ENCODE measurements at regions not wholly inside any gene's neighbourhood (a gene's known extent, or its start where the extent isn't known, plus 50 kb on each side); places are given as distances from the start of the nearest gene placed in this dataset.

DNA sequence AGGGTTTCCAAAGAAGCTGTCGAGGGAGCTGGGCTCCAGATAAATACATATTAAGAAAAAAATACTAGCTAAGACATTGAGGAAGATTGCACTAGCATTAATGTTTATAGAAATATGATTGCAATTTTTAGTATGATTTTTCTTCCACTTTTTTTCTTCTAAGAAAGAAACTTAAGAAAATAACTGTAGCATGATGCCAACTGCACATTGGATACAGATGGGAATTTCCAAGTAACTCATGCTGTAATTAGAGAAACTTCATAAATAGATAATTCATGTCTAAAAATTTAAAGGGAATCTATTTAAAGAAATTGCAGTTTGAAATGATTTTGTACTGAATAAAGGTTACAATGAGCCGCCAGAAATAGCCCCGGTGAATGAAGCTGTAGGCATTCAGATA lies 119.4 kb downstream of the POLR1F start:
- no peak for TF ChIP-seq CTCF (IDR thresholded peaks at IDR 0.05; ENCODE audit: borderline replicate concordance, control extremely low read depth, extremely low read depth, insufficient read depth, missing control alignments)
- DNase-seq (ENCODE audit: low spot score): no peak
- in situ Hi-C loops (cut with MboI; ENCODE audit: low sequenced_read_pairs, unreplicated experiment): no loop called here

DNA sequence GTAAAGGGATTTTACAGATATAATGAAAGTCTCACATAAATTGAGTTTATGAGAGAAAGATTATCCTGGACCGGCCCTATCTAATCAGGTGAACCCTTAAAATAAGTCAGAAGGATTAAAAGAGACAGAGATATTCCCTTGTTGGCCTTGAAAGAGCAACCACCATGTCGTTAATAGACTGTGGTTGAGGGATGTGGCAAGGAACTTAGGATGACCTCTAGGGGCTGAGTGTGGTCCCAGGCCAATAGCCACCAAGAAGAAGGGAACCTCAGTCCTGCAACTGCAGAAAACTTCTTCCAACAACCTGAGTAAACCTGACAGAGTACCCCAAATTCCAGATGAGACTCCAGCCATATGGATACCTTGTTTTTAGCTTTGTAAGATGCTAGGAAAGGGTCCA lies 121.5 kb downstream of the POLR1F start:
- no peak for DNase-seq (ENCODE audit: low spot score)
- in situ Hi-C loops (cut with MboI; ENCODE audit: low sequenced_read_pairs, unreplicated experiment): no loop called here

GRCh38 chr7:19585761-19586160 lies 123.1 kb downstream of the POLR1F start:
- DNase-seq (ENCODE audit: low spot score): no peak
- TF ChIP-seq CTCF (IDR thresholded peaks at IDR 0.05; ENCODE audit: borderline replicate concordance, control extremely low read depth, extremely low read depth, insufficient read depth, missing control alignments): no peak
- in situ Hi-C loops (cut with MboI; ENCODE audit: low sequenced_read_pairs, unreplicated experiment): no loop called here

More for the DNA sequence above, 121.5 kb downstream of the POLR1F start:
- TF ChIP-seq CTCF (IDR thresholded peaks at IDR 0.05; ENCODE audit: borderline replicate concordance, control extremely low read depth, extremely low read depth, insufficient read depth, missing control alignments): no peak

GRCh38 chr7:19575909-19576557 lies 132.8 kb downstream of the POLR1F start:
- no peak for TF ChIP-seq CTCF (IDR thresholded peaks at IDR 0.05; ENCODE audit: borderline replicate concordance, control extremely low read depth, extremely low read depth, insufficient read depth, missing control alignments)
- in situ Hi-C loops (cut with MboI; ENCODE audit: low sequenced_read_pairs, unreplicated experiment): no loop called here
- no peak for DNase-seq (ENCODE audit: low spot score)

DNA sequence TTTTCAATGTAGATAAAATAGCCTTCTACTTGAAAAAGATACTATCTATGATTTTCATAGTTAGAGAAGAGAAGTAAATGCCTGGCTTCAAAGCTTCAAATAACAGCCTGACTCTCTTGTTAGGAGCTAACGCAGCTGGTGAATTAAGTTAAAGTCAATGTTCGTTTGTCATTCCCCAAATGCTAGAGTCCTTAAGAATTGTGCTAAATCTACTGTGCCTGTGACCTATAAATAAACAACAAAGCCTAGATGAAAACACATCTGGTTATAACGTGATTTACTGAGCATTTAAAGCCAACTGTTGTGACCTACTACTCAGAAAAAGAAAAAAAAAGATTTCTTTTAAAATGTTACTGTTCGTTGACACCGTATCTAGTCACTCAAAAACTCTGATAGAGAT lies 134.7 kb downstream of the POLR1F start:
- no peak for DNase-seq (ENCODE audit: low spot score)
- in situ Hi-C loops (cut with MboI; ENCODE audit: low sequenced_read_pairs, unreplicated experiment): no loop called here
- TF ChIP-seq CTCF (IDR thresholded peaks at IDR 0.05; ENCODE audit: borderline replicate concordance, control extremely low read depth, extremely low read depth, insufficient read depth, missing control alignments): no peak

GRCh38 chr7:19572566-19572965 lies 136.3 kb downstream of the POLR1F start:
- TF ChIP-seq CTCF (IDR thresholded peaks at IDR 0.05; ENCODE audit: borderline replicate concordance, control extremely low read depth, extremely low read depth, insufficient read depth, missing control alignments): no peak
- no peak for DNase-seq (ENCODE audit: low spot score)
- in situ Hi-C loops (cut with MboI; ENCODE audit: low sequenced_read_pairs, unreplicated experiment): no loop called here

Data from GM13976 (cell line).